SK-N-MC (cell line): ENCODE measurements at regions not wholly inside any gene's neighbourhood (a gene's known extent, or its start where the extent isn't known, plus 50 kb on each side); places are given as distances from the start of the nearest gene placed in this dataset.
"Not testable (repeated sequence)": the region's sequence is repeated elsewhere in the genome, so short reads cannot be mapped to it uniquely, and the experiment has no call there.

ENCODE experiments used
- EZH2 ChIP-seq: fragments of 200-600 bp; sonication (generic); IDR thresholded peaks from one replicate; pipeline ENCODE4 v1.6.1; 2017; ENCODE audit warnings: antibody characterized with exemption
- POLR2AphosphoS5 ChIP-seq: IDR thresholded peaks from 2 replicates; pipeline ENCODE4 v1.6.1; 2012; ENCODE audit warnings: mild to moderate bottlenecking, low read depth, low read length, borderline replicate concordance

DNA sequence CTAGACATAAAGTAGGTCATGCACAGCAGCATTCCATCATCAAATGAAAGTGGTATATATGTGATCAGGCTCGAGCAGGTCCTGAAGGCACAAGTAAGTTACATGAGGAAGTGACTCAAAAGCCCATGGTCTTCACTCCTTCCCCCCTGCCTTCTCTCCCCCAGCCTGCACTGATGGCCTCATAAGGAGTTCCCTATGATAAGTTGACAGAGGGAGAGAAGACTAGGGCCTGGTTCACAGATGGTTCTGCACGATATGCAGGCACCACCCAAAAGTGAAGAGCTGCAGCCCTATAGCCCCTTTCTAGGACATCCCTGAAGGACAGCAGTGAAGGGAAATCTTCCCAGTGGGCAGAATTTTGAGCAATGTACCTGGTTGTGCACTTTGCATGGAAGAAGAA, 57.5 kb upstream of the CCDC80 start:
- TF ChIP-seq POLR2AphosphoS5, EZH2: not testable (repeated sequence)
